Esophagus muscularis mucosa (tissue), 4 donors: ENCODE measurements at regions not wholly inside any gene's neighbourhood (a gene's known extent, or its start where the extent isn't known, plus 50 kb on each side); places are given as distances from the start of the nearest gene placed in this dataset.

ENCODE experiments used
- DNase-seq: peaks from one replicate; pipeline ENCODE4 v3.0.0-alpha.2; 2017; ENCODE audit errors: extremely low spot score
- H3K27ac ChIP-seq, 4 donors: fragments of 200-600 bp; sonication (generic); replicated peaks in 1 of 4; 1 replicate in 3 of 4; 2 replicates in 1 of 4; pipeline ENCODE4 v1.5.1; 2016 to 2019; ENCODE audit warnings: mild to moderate bottlenecking in 1 of 4
- H3K27me3 ChIP-seq, 4 donors: fragments of 200-600 bp; sonication (generic); one replicate each; pipeline versions ENCODE4 v1.5.1 to v1.6.0; 2016 to 2019
- H3K36me3 ChIP-seq, 4 donors: fragments of 200-600 bp; sonication (generic); one replicate each; pipeline ENCODE4 v1.5.1; 2016 to 2019
- H3K4me1 ChIP-seq, 4 donors: fragments of 200-600 bp; sonication (generic); one replicate each; pipeline ENCODE4 v1.5.1; 2016 to 2019
- H3K4me3 ChIP-seq, 4 donors: fragments of 200-600 bp; sonication (generic); 1 replicate in 2 of 4; 2 replicates in 2 of 4; pipeline ENCODE4 v1.5.1; 2016 to 2019; ENCODE audit warnings: mild to moderate bottlenecking in 4 of 4, moderate library complexity in 1 of 4
- H3K9me3 ChIP-seq, 4 donors: fragments of 200-600 bp; sonication (generic); 1 replicate in 3 of 4; 2 replicates in 1 of 4; pipeline ENCODE4 v1.5.1; 2016 to 2019
- EP300 ChIP-seq: sonication (generic); formaldehyde crosslinking; IDR thresholded peaks from one replicate; pipeline ENCODE4 v1.6.1; 2017; ENCODE audit warnings: antibody characterized with exemption
- POLR2A ChIP-seq: fragments of 450-650 bp; IDR thresholded peaks from one replicate; pipeline ENCODE4 v1.6.1; 2017; ENCODE audit warnings: antibody characterized with exemption, moderate library complexity, mild to moderate bottlenecking, low read depth
- POLR2AphosphoS5 ChIP-seq, 2 donors: sonication (generic); formaldehyde crosslinking; IDR thresholded peaks; one replicate each; pipeline ENCODE4 v1.6.1; 2017; ENCODE audit warnings: antibody characterized with exemption in 2 of 2
- WGBS: methylation state at CpG from one replicate; pipeline ENCODE4 v1.1.5; 2018; 5-methylcytosine and 5-hydroxymethylcytosine counted together
- intact Hi-C: fragments of 100-400 bp; cut with DNase I; formaldehyde crosslinking; loops from one replicate; pipeline ENCODE4 v1.15.1; 2023
- TF ChIP-seq, protein P1 (sequence below), 3 experiments: fragments of 200-600 bp in 2 of 3; fragments of 450-650 bp in 1 of 3; sonication (generic) in 2 of 3; IDR thresholded peaks; one replicate each; pipeline ENCODE4 v1.5.1; 2017 to 2019; ENCODE audit warnings: antibody characterized with exemption in 3 of 3, mild to moderate bottlenecking in 2 of 3, moderate library complexity in 1 of 3

DNA sequence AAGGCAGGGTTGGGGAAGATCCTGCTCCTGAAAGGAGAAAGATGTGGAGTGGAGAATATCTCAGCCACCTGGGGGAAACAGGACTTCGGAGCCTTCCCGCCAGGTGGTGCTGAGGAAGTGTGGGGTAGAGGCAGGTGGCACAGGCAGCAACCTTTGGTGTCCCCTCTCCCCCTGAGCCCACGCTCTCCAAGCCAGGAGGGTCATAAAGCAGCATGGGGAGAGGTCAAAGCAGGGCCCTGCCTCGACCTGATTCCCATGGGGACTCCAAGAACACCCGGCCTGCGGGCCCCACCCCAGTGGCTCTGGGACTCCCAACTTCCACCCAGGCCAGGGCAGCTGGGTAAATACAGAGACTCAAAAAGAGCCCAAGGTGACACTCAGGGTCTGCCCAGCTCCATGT lies 54.3 kb upstream of the SLC66A3 start:
- Histone ChIP-seq H3K4me3 (no peak overlapping the region), H3K27ac (no peak overlapping the region), H3K36me3 (no peaks in the 10 kb centered on the region), H3K9me3 (no peaks in the 10 kb centered on the region), H3K4me1 (no peaks in the 10 kb centered on the region), H3K27me3 (peaks cover 0 to 28% (median 0%) of the 10 kb centered on the region in 4 donors)
- no peak for DNase-seq
- intact Hi-C loops = no loop called here
- TF ChIP-seq, protein P1, sequence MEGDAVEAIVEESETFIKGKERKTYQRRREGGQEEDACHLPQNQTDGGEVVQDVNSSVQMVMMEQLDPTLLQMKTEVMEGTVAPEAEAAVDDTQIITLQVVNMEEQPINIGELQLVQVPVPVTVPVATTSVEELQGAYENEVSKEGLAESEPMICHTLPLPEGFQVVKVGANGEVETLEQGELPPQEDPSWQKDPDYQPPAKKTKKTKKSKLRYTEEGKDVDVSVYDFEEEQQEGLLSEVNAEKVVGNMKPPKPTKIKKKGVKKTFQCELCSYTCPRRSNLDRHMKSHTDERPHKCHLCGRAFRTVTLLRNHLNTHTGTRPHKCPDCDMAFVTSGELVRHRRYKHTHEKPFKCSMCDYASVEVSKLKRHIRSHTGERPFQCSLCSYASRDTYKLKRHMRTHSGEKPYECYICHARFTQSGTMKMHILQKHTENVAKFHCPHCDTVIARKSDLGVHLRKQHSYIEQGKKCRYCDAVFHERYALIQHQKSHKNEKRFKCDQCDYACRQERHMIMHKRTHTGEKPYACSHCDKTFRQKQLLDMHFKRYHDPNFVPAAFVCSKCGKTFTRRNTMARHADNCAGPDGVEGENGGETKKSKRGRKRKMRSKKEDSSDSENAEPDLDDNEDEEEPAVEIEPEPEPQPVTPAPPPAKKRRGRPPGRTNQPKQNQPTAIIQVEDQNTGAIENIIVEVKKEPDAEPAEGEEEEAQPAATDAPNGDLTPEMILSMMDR (IDR thresholded peaks at IDR 0.05) = no peak
- TF ChIP-seq EP300 (no peak), POLR2AphosphoS5 (IDR thresholded peaks at IDR 0.05) (no peak), POLR2A (no peak)
- WGBS = 81% methylated on average over 3 of the region's 6 CpGs

DNA sequence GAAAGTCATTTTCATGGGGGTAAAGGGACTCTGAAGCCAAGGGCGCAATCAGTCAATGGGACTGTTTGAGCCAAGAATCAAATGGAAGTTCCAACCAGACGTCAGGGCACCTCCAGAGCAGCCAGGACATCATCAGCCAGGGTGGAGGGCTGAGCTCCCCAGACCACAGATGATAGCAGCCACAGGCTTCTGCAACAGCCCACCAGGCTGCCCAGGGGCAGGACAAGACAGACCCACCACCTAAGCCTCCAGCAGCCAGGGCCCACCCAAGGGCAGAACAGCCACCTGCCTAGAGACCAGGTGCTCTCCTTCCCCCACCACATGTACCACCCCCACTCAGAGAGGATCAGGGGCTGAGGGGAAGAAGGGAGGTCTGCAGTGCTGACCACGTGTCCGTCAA lies 53.8 kb upstream of the SLC66A3 start:
- intact Hi-C loops = no loop called here
- TF ChIP-seq POLR2A (no peak), POLR2AphosphoS5 (IDR thresholded peaks at IDR 0.05) (no peak)
- TF ChIP-seq, protein P1 (IDR thresholded peaks at IDR 0.05) = no peak
- 71% methylated on average over 4 of the region's 4 CpGs for WGBS

DNA sequence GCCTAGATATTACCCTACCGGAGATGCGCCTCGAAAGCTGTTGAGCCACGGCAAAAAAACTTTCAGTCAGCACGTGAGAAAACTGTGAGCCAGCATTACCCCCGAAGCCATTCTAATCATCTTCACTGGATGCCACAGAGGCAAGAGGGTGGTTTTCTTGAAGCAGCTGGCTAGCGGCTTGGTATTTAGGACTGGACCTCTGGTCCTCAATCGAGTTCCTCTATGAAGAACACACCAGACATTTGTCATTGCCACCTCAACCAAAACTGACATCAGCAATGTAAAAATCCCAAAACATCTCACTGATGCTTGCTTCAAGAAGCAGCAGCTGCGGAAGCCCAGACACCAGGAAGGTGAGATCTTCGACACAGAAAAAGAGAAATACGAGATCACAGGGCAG lies 52.8 kb upstream of the SLC66A3 start:
- Histone ChIP-seq H3K4me1 (no peaks in the 10 kb centered on the region), H3K4me3 (no peak overlapping the region), H3K27ac (no peak overlapping the region), H3K36me3 (no peaks in the 10 kb centered on the region), H3K27me3 (peaks cover 0 to 28% (median 0%) of the 10 kb centered on the region in 4 donors), H3K9me3 (no peaks in the 10 kb centered on the region)
- 78% methylated on average over 11 of the region's 11 CpGs for WGBS
- no peak for TF ChIP-seq POLR2A
- DNase-seq = peak; percentile 29
- intact Hi-C loops = no loop called here

More for the DNA sequence above, 53.8 kb upstream of the SLC66A3 start:
- peak; percentile 70 for DNase-seq
- Histone ChIP-seq H3K9me3 (no peaks in the 10 kb centered on the region), H3K36me3 (no peaks in the 10 kb centered on the region), H3K4me1 (no peaks in the 10 kb centered on the region), H3K4me3 (no peak overlapping the region), H3K27ac (no peak overlapping the region), H3K27me3 (peaks cover 0 to 28% (median 0%) of the 10 kb centered on the region in 4 donors)

DNA sequence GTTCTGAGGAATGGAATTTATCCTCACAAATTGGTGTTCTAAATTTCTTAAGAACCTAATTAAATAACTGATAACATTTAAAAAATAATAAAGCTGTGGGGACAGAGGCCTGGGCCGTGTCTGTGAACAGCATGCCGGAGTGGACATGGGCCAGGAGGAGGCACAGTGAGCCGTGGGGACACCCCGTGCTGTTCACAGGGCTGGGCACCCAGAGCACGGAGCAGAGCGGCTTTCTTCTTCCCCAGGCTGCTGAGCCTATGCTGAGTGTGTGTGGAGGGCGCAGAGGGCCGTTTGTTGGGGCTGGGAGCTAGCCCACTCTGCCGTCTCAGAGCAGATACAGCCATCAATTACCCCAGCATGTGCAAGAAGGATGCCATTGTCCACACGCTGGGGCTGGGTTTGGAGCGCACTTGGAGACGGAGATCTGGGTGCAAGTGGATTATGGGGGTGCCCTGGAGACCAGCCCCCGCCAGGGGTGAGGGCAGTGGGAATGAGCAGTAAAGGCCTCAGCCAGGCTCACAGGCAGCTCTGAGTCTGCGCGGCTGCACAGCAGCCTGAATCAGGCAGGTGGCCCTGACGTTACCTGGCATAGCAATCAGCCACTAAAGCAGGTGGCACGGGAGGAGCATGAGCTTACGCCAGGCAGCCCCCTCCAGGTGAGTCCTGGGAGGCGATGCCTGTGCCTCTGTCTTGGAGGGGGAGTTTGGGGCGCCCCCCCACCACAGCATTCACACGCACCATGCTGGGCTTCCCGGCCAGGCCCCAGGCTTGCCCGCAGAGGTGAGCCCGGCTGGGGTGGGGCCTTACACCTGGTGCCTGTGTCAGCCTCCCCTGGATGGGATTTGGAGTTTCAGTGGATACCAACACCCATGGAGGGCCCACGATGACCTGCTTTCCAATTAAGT lies 52.1 kb upstream of the SLC66A3 start:
- peak; percentile 80 for DNase-seq
- no peak overlapping the region for H3K4me3 ChIP-seq
- WGBS = 74% methylated on average over 10 of the region's 25 CpGs
- no peak overlapping the region for H3K27ac ChIP-seq
- intact Hi-C loops = no loop called here
- TF ChIP-seq POLR2AphosphoS5 (IDR thresholded peaks at IDR 0.05) (no peak), EP300 (no peak), POLR2A (no peak)
- TF ChIP-seq, protein P1 (IDR thresholded peaks at IDR 0.05) = no peak
- no peaks in the 10 kb centered on the region for H3K4me1 ChIP-seq
- H3K9me3 ChIP-seq = no peaks in the 10 kb centered on the region
- H3K36me3 ChIP-seq = no peaks in the 10 kb centered on the region
- H3K27me3 ChIP-seq = peaks cover 0 to 28% (median 0%) of the 10 kb centered on the region in 4 donors

DNA sequence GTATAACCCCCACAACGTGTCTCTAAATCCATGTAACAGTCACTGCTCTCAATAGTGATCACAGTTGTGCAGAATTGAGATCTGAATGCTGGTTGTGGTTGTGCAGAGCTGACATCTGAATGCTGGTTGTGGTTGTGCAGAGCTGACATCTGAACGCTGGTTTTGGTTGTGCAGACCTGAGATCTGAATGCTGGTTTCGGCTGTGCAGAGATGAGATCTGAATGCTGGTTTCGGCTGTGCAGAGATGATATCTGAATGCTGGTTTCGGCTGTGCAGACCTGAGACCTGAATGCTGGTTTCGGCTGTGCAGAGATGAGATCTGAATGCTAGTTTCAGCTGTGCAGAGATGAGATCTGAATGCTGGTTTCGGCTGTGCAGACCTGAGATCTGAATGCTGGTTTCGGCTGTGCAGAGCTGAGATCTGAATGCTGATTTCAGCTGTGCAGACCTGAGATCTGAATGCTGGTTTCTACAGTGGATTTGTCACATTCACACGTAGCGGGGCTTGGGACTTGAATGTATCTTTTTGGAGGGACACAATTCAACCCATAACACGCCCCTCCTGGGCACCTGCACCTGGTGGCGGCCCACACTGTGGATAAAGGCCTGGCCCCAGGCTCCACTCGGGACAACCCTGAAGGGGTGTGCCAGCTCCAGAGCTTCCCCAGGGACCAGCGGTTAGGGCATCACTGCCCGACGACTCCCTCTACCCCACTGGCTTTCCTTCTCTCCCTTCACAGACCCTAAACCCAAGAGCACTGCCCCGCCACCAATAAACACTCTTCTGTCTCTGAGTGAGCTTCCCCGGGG lies 51.1 kb upstream of the SLC66A3 start:
- 82% methylated on average over 18 of the region's 18 CpGs for WGBS
- intact Hi-C loops = no loop called here
- peak; percentile 60 for DNase-seq
- peaks cover 0 to 28% (median 0%) of the 10 kb centered on the region in 4 donors for H3K27me3 ChIP-seq
- no peak overlapping the region for H3K4me3 ChIP-seq
- H3K4me1 ChIP-seq = no peaks in the 10 kb centered on the region
- H3K27ac ChIP-seq = no peak overlapping the region
- TF ChIP-seq, protein P1 (IDR thresholded peaks at IDR 0.05) = no peak
- TF ChIP-seq EP300 = no peak
- no peak for TF ChIP-seq POLR2AphosphoS5 (IDR thresholded peaks at IDR 0.05)
- TF ChIP-seq POLR2A = no peak
- H3K36me3 ChIP-seq = no peaks in the 10 kb centered on the region
- H3K9me3 ChIP-seq = no peaks in the 10 kb centered on the region
